Parathyroid adenoma (tissue), 2 donors: ENCODE measurements at regions not wholly inside any gene's neighbourhood (a gene's known extent, or its start where the extent isn't known, plus 50 kb on each side); places are given as distances from the start of the nearest gene placed in this dataset.
"Not testable (repeated sequence)": the region's sequence is repeated elsewhere in the genome, so short reads cannot be mapped to it uniquely, and the experiment has no call there.

Experiments
- H2AFZ ChIP-seq: fragments of 300-600 bp; sonication (generic); one replicate; pipeline ENCODE4 v1.7.0; 2017; ENCODE audit warnings: antibody characterized with exemption, mild to moderate bottlenecking
- H3K27ac ChIP-seq: fragments of 300-600 bp; sonication (generic); one replicate; pipeline ENCODE4 v1.7.0; 2017
- H3K27me3 ChIP-seq: fragments of 300-600 bp; sonication (generic); one replicate; pipeline ENCODE4 v1.7.0; 2017; ENCODE audit warnings: low read length; ENCODE audit not compliant: control insufficient read depth, insufficient read depth
- H3K36me3 ChIP-seq: fragments of 300-600 bp; sonication (generic); one replicate; pipeline ENCODE4 v1.7.0; 2017; ENCODE audit warnings: low read length; ENCODE audit not compliant: control insufficient read depth, insufficient read depth
- H3K4me1 ChIP-seq: fragments of 300-600 bp; sonication (generic); one replicate; pipeline ENCODE4 v1.7.0; 2017; ENCODE audit warnings: control low read depth
- H3K4me2 ChIP-seq: fragments of 300-600 bp; sonication (generic); one replicate; pipeline ENCODE4 v1.7.0; 2017; ENCODE audit warnings: low read length
- H3K4me3 ChIP-seq: fragments of 300-600 bp; sonication (generic); one replicate; pipeline ENCODE4 v1.7.0; 2017; ENCODE audit warnings: low read depth, low read length
- H3K79me2 ChIP-seq: fragments of 300-600 bp; sonication (generic); one replicate; pipeline ENCODE4 v1.7.0; 2017; ENCODE audit warnings: control low read depth
- H3K9ac ChIP-seq: fragments of 300-600 bp; sonication (generic); one replicate; pipeline ENCODE4 v1.7.0; 2017; ENCODE audit warnings: mild to moderate bottlenecking
- H3K9me3 ChIP-seq: fragments of 300-600 bp; sonication (generic); one replicate; pipeline ENCODE4 v1.7.0; 2017; ENCODE audit warnings: low read length; ENCODE audit not compliant: control insufficient read depth
- CTCF ChIP-seq: fragments of 300-600 bp; sonication (generic); IDR thresholded peaks from one replicate; pipeline ENCODE4 v1.7.0; 2017; ENCODE audit warnings: antibody characterized with exemption, mild to moderate bottlenecking
- donor health status: primary hyperparathyroidism.

- no peaks in the 10 kb centered on the region for H3K27me3 ChIP-seq
- H2AFZ ChIP-seq = no peak overlapping the region
- no peak overlapping the region for H3K4me2 ChIP-seq
- TF ChIP-seq CTCF = no peak
- no peak overlapping the region for H3K9ac ChIP-seq
- H3K4me1 ChIP-seq = no peaks in the 10 kb centered on the region
- no peaks in the 10 kb centered on the region for H3K79me2 ChIP-seq
- H3K36me3 ChIP-seq = no peaks in the 10 kb centered on the region
- H3K27ac ChIP-seq = no peak overlapping the region
- H3K4me3 ChIP-seq = no peak overlapping the region
- H3K9me3 ChIP-seq = no peaks in the 10 kb centered on the region
Observed at GRCh38 chr14:29005647-29006046, 239.1 kb downstream of the FOXG1 start.

- H3K9ac ChIP-seq = no peak overlapping the region
- TF ChIP-seq CTCF = no peak
- peaks cover 2% of the 10 kb centered on the region for H3K9me3 ChIP-seq
- no peak overlapping the region for H2AFZ ChIP-seq
- no peaks in the 10 kb centered on the region for H3K4me1 ChIP-seq
- no peak overlapping the region for H3K4me2 ChIP-seq
- no peaks in the 10 kb centered on the region for H3K27me3 ChIP-seq
- H3K36me3 ChIP-seq = no peaks in the 10 kb centered on the region
- no peaks in the 10 kb centered on the region for H3K79me2 ChIP-seq
- no peak overlapping the region for H3K27ac ChIP-seq
- no peak overlapping the region for H3K4me3 ChIP-seq
Observed at GRCh38 chr14:29007990-29008389, 241.4 kb downstream of the FOXG1 start.

- H3K36me3 ChIP-seq = no peaks in the 10 kb centered on the region
- no peak overlapping the region for H3K4me3 ChIP-seq
- H3K4me2 ChIP-seq = no peak overlapping the region
- no peak overlapping the region for H3K9ac ChIP-seq
- peak overlapping the region; percentile 40 for H2AFZ ChIP-seq
- no peaks in the 10 kb centered on the region for H3K27me3 ChIP-seq
- peak; percentile 84 for TF ChIP-seq CTCF
- H3K79me2 ChIP-seq = no peaks in the 10 kb centered on the region
- H3K27ac ChIP-seq = no peak overlapping the region
- no peaks in the 10 kb centered on the region for H3K4me1 ChIP-seq
- H3K9me3 ChIP-seq = peaks cover 2% of the 10 kb centered on the region
Observed at GRCh38 chr14:29016050-29016900, 249.7 kb downstream of the FOXG1 start.

GRCh38 chr14:29023505-29023904, 256.9 kb downstream of the FOXG1 start:
- not testable (repeated sequence) for H3K4me2 ChIP-seq, H3K79me2 ChIP-seq, H2AFZ ChIP-seq, H3K27ac ChIP-seq, H3K9me3 ChIP-seq, H3K9ac ChIP-seq, H3K27me3 ChIP-seq, H3K36me3 ChIP-seq, H3K4me1 ChIP-seq, H3K4me3 ChIP-seq

- H3K27ac ChIP-seq, H3K4me3 ChIP-seq, H3K9ac ChIP-seq, H3K36me3 ChIP-seq, H3K9me3 ChIP-seq, H3K4me2 ChIP-seq, H2AFZ ChIP-seq, H3K4me1 ChIP-seq, H3K79me2 ChIP-seq, H3K27me3 ChIP-seq: not testable (repeated sequence)
Observed at GRCh38 chr14:29027441-29027840, 260.9 kb downstream of the FOXG1 start.

- not testable (repeated sequence) for H3K9me3 ChIP-seq, H3K27me3 ChIP-seq, H3K36me3 ChIP-seq, H3K79me2 ChIP-seq, H3K4me3 ChIP-seq, H3K27ac ChIP-seq, H3K4me1 ChIP-seq, H2AFZ ChIP-seq, H3K9ac ChIP-seq, H3K4me2 ChIP-seq
Observed at GRCh38 chr14:29027941-29028705, 261.5 kb downstream of the FOXG1 start.
